Right lobe of liver (tissue), 6 donors: ENCODE measurements at regions not wholly inside any gene's neighbourhood (a gene's known extent, or its start where the extent isn't known, plus 50 kb on each side); places are given as distances from the start of the nearest gene placed in this dataset.

Experiments
- ATAC-seq, 4 donors: fragments of 200-7000 bp; cut with Tn5 transposase; one replicate each; pipeline ENCODE4 v1.9.1; 2020; ENCODE audit warnings: mild to moderate bottlenecking in 4 of 4, moderate library complexity in 4 of 4
- DNase-seq, 3 donors: peaks; one replicate each; pipeline ENCODE4 v3.0.0-alpha.2; 2020
- H3K27ac ChIP-seq, 3 donors: fragments of 200-600 bp; one replicate each; pipeline ENCODE4 v1.8.0; 2022
- H3K27me3 ChIP-seq, 2 donors: fragments of 200-600 bp; one replicate each; pipeline ENCODE4 v1.8.0; 2022
- H3K36me3 ChIP-seq, 4 donors: fragments of 200-600 bp; sonication (generic) in 1 of 4; one replicate each; pipeline versions ENCODE4 v1.5.1 to v1.8.0; 2017 to 2022; ENCODE audit warnings: control low read depth in 1 of 4
- H3K4me1 ChIP-seq, 4 donors: fragments of 200-600 bp; sonication (generic) in 1 of 4; one replicate each; pipeline versions ENCODE4 v1.5.1 to v1.8.0; 2017 to 2022; ENCODE audit warnings: control low read depth in 1 of 4
- H3K4me3 ChIP-seq, 3 donors: fragments of 200-600 bp; one replicate each; pipeline ENCODE4 v1.8.0; 2022
- H3K9me3 ChIP-seq, 4 donors: fragments of 200-600 bp; sonication (generic) in 1 of 4; one replicate each; pipeline versions ENCODE4 v1.5.1 to v1.8.0; 2017 to 2022; ENCODE audit warnings: control low read depth in 1 of 4
- CTCF ChIP-seq, 4 donors: fragments of 200-600 bp in 3 of 4; fragments of 450-650 bp in 1 of 4; IDR thresholded peaks; one replicate each; pipeline versions ENCODE4 v1.5.1 to v1.8.0; 2016 to 2022; ENCODE audit warnings: antibody characterized with exemption in 4 of 4, mild to moderate bottlenecking in 2 of 4
- POLR2A ChIP-seq: fragments of 450-650 bp; IDR thresholded peaks from one replicate; pipeline ENCODE4 v1.6.1; 2017; ENCODE audit warnings: antibody characterized with exemption, mild to moderate bottlenecking
- WGBS: methylation state at CpG from one replicate; pipeline ENCODE4 v1.1.6; 2018; ENCODE audit warnings: low coverage, low lambda C conversion rate; ENCODE audit not compliant: insufficient coverage; ENCODE audit errors: missing lambda C conversion rate; 5-methylcytosine and 5-hydroxymethylcytosine counted together
- intact Hi-C, 2 donors: fragments of 100-400 bp; cut with DNase I; formaldehyde crosslinking; loops; one replicate each; pipeline versions ENCODE4 v1.11.2 to v1.14.1; 2022
- donor health status: DM: no; HTN: yes; CAD: no.
- donor health status: DM: no; HTN: no; CAD: no.
- donor health status: DM: no; HTN: no; CAD: no.
- donor health status: DM: no; HTN: yes; CAD: no.
- donor health status: DM: no; HTN: yes; CAD: no.

- H3K4me3 ChIP-seq = no peak overlapping the region
- intact Hi-C loops = no loop called here
- no peaks in the 10 kb centered on the region for H3K27me3 ChIP-seq
- ATAC-seq (no peak), DNase-seq (no peak)
- 0% methylated on average over 1 of the region's 1 CpG for WGBS
- no peak overlapping the region for H3K27ac ChIP-seq
- H3K9me3 ChIP-seq = no peaks in the 10 kb centered on the region
- H3K36me3 ChIP-seq = no peaks in the 10 kb centered on the region
- TF ChIP-seq POLR2A (no peak), CTCF (IDR thresholded peaks at IDR 0.05) (no peak)
- H3K4me1 ChIP-seq = no peaks in the 10 kb centered on the region
Observed at GRCh38 chr5:159545156-159545555, 214.9 kb upstream of the IL12B start.

GRCh38 chr5:159547466-159548195, 217.3 kb upstream of the IL12B start:
- ATAC-seq (no peak), DNase-seq (no peak)
- Histone ChIP-seq H3K36me3 (no peaks in the 10 kb centered on the region), H3K4me1 (no peaks in the 10 kb centered on the region), H3K4me3 (no peak overlapping the region), H3K27ac (no peak overlapping the region), H3K9me3 (no peaks in the 10 kb centered on the region), H3K27me3 (no peaks in the 10 kb centered on the region)
- no peak for TF ChIP-seq POLR2A
- 70% methylated on average over 3 of the region's 3 CpGs for WGBS
- intact Hi-C loops = no loop called here

- H3K4me1 ChIP-seq = no peaks in the 10 kb centered on the region
- no peak overlapping the region for H3K27ac ChIP-seq
- intact Hi-C loops = no loop called here
- TF ChIP-seq CTCF (IDR thresholded peaks at IDR 0.05) (no peak), POLR2A (no peak)
- H3K27me3 ChIP-seq = no peaks in the 10 kb centered on the region
- no peak overlapping the region for H3K4me3 ChIP-seq
- 51% methylated on average over 3 of the region's 3 CpGs for WGBS
- ATAC-seq = no peak
- DNase-seq = no peak
- H3K36me3 ChIP-seq = no peaks in the 10 kb centered on the region
- no peaks in the 10 kb centered on the region for H3K9me3 ChIP-seq
Observed at GRCh38 chr5:159548517-159548916, 218.2 kb upstream of the IL12B start.

GRCh38 chr5:159549046-159549445, 218.8 kb upstream of the IL12B start:
- no peaks in the 10 kb centered on the region for H3K36me3 ChIP-seq
- no peaks in the 10 kb centered on the region for H3K27me3 ChIP-seq

More at GRCh38 chr5:159549046-159549445, 218.8 kb upstream of the IL12B start:
- no peaks in the 10 kb centered on the region for H3K4me1 ChIP-seq
- no peak for DNase-seq
- intact Hi-C loops = no loop called here
- ATAC-seq = no peak
- WGBS = 44% methylated on average over 1 of the region's 1 CpG
- H3K9me3 ChIP-seq = no peaks in the 10 kb centered on the region
- no peak overlapping the region for H3K4me3 ChIP-seq
- no peak overlapping the region for H3K27ac ChIP-seq
- TF ChIP-seq POLR2A (no peak), CTCF (IDR thresholded peaks at IDR 0.05) (no peak)
